Erythroblast (primary cell): ENCODE measurements at regions not wholly inside any gene's neighbourhood (a gene's known extent, or its start where the extent isn't known, plus 50 kb on each side); places are given as distances from the start of the nearest gene placed in this dataset.
"Not testable (repeated sequence)": the region's sequence is repeated elsewhere in the genome, so short reads cannot be mapped to it uniquely, and the experiment has no call there.

Source experiments
- GATA1 ChIP-seq: IDR thresholded peaks from 2 replicates; pipeline ENCODE4 v1.6.1; 2011; ENCODE audit warnings: low read depth, mild to moderate bottlenecking, control low read depth, low read length, moderate library complexity
- POLR2A ChIP-seq: IDR thresholded peaks from 2 replicates; pipeline ENCODE4 v1.6.1; 2011; ENCODE audit warnings: mild to moderate bottlenecking, low read length

DNA sequence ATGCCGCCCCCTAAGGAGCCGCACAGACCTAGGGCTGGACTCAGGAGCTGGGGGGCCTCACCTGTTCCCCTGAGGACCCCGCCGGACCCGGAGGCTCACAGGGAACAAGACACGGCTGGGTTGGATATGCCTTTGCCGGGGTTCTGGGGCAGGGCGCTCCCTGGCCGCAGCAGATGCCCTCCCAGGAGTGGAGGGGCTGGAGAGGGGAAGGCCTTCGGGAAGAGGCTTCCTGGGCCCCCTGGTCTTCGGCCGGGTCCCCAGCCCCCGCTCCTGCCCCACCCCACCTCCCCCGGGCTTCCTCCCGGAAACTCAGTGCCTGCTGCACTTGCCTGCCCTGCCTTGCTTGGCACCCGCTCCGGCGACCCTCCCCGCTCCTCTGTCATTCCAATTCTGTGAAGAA is 91.6 kb downstream of the LACC1 start:
- TF ChIP-seq POLR2A, GATA1: not testable (repeated sequence)
